DMS 273 (cell line): ENCODE measurements at regions not wholly inside any gene's neighbourhood (a gene's known extent, or its start where the extent isn't known, plus 50 kb on each side); places are given as distances from the start of the nearest gene placed in this dataset.
"Not testable (repeated sequence)": the region's sequence is repeated elsewhere in the genome, so short reads cannot be mapped to it uniquely, and the experiment has no call there.

Source experiments
- DNase-seq: peaks from one replicate; lab custom pipeline; 2025; ENCODE audit not compliant: unreplicated experiment; lab: John Stamatoyannopoulos, UW

- no peak for DNase-seq
These were observed 69.7 kb downstream of the CMAS start for GRCh38 chr12:22115711-22116110.

GRCh38 chr12:22116376-22116775, 70.4 kb downstream of the CMAS start:
- DNase-seq = no peak

DNA sequence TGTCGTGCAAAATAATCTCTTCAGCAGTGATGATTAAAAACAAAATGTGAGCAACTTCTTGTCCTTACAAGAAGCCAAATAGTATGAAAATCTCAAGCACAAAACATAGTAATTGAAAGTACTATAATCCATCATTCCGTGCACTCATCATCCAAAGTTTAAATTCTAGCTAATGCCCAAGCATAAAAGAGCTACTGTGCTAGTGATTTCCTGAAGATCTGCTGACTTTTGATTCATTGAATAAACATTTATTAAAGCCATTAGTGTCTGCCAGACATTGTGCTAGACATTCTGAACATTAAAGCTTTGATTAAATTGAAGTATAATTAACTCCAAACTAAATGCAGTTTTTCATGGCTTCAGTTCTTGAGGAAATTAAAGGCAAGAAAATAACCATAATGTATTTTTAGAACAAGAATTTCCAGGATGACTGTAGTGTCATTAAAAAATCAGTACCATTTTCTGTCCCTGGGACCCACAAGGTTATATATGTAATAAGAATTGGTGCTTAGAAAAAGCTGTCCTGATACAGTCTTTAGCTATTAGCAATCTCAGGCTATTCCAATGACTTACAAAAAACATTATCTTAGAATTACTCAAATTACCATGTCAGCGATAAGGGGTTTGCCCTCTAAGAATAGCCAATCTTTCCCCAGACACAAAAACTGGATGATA, 71.7 kb downstream of the CMAS start:
- no peak for DNase-seq

DNA sequence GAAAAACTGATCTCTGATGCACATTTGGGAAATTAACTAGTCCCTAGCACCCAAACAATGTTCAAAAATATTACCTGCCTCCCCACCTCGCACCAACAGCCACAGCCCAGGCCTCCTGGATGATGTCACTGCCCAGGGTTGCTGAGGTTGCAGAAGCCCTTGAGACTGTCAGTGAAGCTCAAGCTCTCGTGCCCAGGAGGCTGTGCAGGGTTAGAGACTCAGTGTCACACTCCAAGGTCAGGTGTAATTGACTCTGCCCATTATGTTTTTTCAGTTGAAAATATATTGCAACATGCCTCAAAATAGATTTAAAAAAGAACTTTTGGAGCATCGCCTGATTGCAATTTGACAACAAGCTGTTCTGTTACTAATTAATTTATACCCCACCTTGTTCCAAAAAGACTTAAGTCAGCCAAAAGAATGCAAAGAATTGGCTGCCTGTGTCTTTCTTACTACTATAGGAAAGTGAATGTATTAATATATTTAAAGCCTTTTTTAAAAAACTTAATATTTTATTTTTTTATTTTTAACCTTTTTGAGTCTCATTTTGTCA, 72.3 kb downstream of the CMAS start:
- no peak for DNase-seq

DNA sequence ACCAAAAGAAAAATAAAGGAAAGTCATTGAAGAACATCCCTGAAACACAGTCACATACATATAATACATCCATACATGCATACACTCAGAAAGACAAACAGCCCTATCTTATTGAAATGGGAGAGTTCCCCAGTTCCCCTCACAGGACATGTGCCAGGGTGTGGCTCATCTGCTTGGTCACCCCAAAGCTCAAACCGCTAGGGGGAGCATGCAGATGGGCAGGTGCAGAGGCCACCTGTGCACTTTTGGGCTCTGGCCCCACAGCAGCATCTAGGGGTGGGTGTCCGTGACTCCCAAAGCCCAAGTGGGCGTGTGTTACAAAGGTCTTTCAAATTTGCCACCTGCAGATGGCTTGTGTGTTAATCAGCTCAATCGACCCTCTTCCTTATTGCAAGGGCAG, 75.2 kb downstream of the CMAS start:
- DNase-seq = peak; percentile 8

GRCh38 chr12:22122359-22122758, 76.3 kb downstream of the CMAS start:
- DNase-seq = no peak

- no peak for DNase-seq
These were observed 79.0 kb downstream of the CMAS start for GRCh38 chr12:22124987-22125386.

DNA sequence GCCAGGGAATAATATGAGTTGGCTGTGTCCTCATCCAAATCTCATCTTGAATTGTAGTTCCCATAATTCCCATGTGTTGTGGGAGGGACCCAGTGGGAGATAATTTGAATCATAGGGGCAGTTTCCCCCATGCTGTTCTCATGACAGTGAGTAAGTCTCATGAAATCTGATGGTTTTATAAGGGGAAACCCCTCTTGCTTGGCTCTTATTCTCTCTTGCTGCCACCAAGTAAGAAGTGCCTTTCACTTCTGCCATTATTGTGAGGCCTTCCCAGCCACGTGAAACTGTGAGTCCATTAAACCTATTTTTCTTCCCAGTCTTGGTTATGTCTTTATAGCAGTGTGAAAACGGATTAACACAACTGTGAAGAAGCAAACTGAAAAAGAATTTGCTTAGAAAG, 80.1 kb downstream of the CMAS start:
- DNase-seq = not testable (repeated sequence)

DNA sequence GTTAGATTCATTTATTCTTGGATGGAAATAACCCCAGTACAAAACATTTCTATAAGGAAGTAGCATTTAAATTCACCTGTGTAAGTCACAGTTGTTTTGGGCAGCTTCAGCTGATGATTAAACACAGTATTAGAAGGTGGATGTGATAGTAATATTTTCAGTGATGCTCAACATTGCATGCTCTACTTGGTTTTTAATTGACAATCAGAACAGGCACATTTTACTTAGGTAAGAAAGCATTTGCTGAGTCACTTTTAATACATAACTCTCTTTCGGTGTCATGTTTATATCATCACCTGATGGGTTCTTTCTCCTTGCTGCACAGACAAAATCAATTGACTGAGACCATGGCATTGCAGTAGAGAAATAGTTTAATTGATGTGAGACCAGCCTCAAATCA, 80.7 kb downstream of the CMAS start:
- DNase-seq = no peak

DNA sequence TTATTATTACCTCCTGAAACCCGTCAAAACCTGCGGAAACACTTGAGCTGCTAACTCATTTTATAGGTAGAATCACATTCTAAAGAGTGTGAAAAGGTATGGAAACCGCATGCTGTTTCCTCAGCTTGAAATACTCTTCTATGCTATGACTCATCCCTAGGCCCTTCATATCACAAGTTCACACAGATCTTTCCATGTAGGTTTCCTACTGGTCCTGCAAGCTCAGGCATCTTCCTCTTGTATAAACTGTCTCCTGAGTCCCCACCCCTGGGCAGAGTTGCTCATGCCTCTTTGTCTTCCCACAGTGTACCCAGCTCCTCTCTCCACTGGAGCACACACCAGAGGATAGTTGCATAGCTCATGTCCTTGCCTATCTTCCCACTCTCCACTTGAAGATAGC, 84.7 kb downstream of the CMAS start:
- no peak for DNase-seq

DNA sequence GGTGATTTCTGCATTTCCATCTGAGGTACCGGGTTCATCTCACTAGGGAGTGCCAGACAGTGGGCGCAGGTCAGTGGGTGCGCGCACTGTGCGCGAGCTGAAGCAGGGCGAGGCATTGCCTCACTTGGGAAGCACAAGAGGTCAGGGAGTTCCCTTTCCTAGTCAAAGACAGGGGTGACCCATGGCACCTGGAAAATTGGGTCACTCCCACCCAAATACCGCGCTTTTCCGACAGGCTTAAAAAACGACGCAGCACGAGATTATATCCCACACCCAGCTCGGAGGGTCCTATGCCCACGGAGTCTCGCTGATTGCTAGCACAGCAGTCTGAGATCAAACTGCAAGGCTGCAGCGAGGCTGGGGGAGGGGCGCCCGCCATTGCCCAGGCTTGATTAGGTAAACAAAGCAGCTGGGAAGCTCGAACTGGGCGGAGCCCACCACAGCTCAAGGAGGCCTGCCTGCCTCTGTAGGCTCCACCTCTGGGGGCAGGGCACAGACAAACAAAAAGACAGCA, 90.6 kb downstream of the CMAS start:
- not testable (repeated sequence) for DNase-seq
